Kidney (tissue), 13 donors: ENCODE measurements at regions not wholly inside any gene's neighbourhood (a gene's known extent, or its start where the extent isn't known, plus 50 kb on each side); places are given as distances from the start of the nearest gene placed in this dataset.

Source experiments
- DNase-seq, 5 donors: peaks; one replicate each; pipeline ENCODE4 v3.0.0-alpha.2; 2013 to 2020
- FAIRE-seq: peaks from 2 replicates; lab custom pipeline; 2012; peaks lifted over from hg19 to GRCh38; lab: Jason Lieb, UNC
- H3K27ac ChIP-seq, 2 donors: one replicate each; pipeline ENCODE4 v1.7.0; 2013; ENCODE audit warnings: low read depth in 2 of 2, low read length in 2 of 2, inconsistent platforms in 1 of 2
- H3K27me3 ChIP-seq: one replicate; pipeline ENCODE4 v1.7.1; 2013; ENCODE audit warnings: low read length, inconsistent platforms; ENCODE audit not compliant: control insufficient read depth, insufficient read depth
- H3K36me3 ChIP-seq, 3 donors: one replicate each; pipeline versions ENCODE4 v1.7.0 to v1.7.1; 2013; ENCODE audit warnings: low read length in 3 of 3, control low read depth in 1 of 3, inconsistent platforms in 1 of 3; ENCODE audit not compliant: insufficient read depth in 3 of 3, control insufficient read depth in 2 of 3
- H3K4me1 ChIP-seq, 3 donors: one replicate each; pipeline versions ENCODE4 v1.7.0 to v1.7.1; 2013; ENCODE audit warnings: low read length in 3 of 3, inconsistent platforms in 1 of 3, low read depth in 1 of 3; ENCODE audit not compliant: control insufficient read depth in 2 of 3, insufficient read depth in 2 of 3
- H3K4me3 ChIP-seq, 3 donors: one replicate each; pipeline versions ENCODE4 v1.7.0 to v1.8.1; 2013; ENCODE audit warnings: low read length in 3 of 3, control low read depth in 1 of 3, inconsistent platforms in 1 of 3
- H3K9ac ChIP-seq, 3 donors: one replicate each; pipeline versions ENCODE4 v1.7.0 to v1.7.1; 2013; ENCODE audit warnings: low read length in 3 of 3, control low read depth in 1 of 3, inconsistent platforms in 1 of 3
- H3K9me3 ChIP-seq, 3 donors: one replicate each; pipeline versions ENCODE4 v1.7.0 to v1.7.1; 2013; ENCODE audit warnings: low read length in 3 of 3, control low read depth in 1 of 3, inconsistent platforms in 1 of 3; ENCODE audit not compliant: control insufficient read depth in 2 of 3, insufficient read depth in 1 of 3
- intact Hi-C: fragments of 100-400 bp; cut with DNase I; formaldehyde crosslinking; loops from one replicate; pipeline ENCODE4 v1.11.1; 2022
- TF ChIP-seq, protein P1 (sequence below): IDR thresholded peaks from 3 replicates; pipeline ENCODE4 v1.5.1; 2012; ENCODE audit warnings: mild to moderate bottlenecking, moderate library complexity, borderline replicate concordance; ENCODE audit not compliant: insufficient read depth; ENCODE audit errors: extremely low read depth
- donor health status: control.
- donor health status: control.
- donor health status: control.
- donor health status: control.
- donor health status: control.
- donor health status: DM: yes; HTN: yes; CAD: no.
- donor health status: Normal renal cell carcinoma (clear cell type).

- H3K27me3 ChIP-seq, result no peaks in the 10 kb centered on the region
- peaks cover 0 to 31% (median 23%) of the 10 kb centered on the region in 3 donors for H3K4me1 ChIP-seq
- H3K9me3 ChIP-seq, result no peaks in the 10 kb centered on the region
- no peak for FAIRE-seq
- TF ChIP-seq, protein P1, sequence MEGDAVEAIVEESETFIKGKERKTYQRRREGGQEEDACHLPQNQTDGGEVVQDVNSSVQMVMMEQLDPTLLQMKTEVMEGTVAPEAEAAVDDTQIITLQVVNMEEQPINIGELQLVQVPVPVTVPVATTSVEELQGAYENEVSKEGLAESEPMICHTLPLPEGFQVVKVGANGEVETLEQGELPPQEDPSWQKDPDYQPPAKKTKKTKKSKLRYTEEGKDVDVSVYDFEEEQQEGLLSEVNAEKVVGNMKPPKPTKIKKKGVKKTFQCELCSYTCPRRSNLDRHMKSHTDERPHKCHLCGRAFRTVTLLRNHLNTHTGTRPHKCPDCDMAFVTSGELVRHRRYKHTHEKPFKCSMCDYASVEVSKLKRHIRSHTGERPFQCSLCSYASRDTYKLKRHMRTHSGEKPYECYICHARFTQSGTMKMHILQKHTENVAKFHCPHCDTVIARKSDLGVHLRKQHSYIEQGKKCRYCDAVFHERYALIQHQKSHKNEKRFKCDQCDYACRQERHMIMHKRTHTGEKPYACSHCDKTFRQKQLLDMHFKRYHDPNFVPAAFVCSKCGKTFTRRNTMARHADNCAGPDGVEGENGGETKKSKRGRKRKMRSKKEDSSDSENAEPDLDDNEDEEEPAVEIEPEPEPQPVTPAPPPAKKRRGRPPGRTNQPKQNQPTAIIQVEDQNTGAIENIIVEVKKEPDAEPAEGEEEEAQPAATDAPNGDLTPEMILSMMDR, result no peak
- intact Hi-C loops, result no loop called here
- H3K27ac ChIP-seq, result no peak overlapping the region
- H3K4me3 ChIP-seq, result no peak overlapping the region
- no peak overlapping the region for H3K9ac ChIP-seq
- no peaks in the 10 kb centered on the region for H3K36me3 ChIP-seq
- DNase-seq, result no peak
Measured at GRCh38 chr12:123080634-123081033, 70.3 kb downstream of the PITPNM2 start.

DNA sequence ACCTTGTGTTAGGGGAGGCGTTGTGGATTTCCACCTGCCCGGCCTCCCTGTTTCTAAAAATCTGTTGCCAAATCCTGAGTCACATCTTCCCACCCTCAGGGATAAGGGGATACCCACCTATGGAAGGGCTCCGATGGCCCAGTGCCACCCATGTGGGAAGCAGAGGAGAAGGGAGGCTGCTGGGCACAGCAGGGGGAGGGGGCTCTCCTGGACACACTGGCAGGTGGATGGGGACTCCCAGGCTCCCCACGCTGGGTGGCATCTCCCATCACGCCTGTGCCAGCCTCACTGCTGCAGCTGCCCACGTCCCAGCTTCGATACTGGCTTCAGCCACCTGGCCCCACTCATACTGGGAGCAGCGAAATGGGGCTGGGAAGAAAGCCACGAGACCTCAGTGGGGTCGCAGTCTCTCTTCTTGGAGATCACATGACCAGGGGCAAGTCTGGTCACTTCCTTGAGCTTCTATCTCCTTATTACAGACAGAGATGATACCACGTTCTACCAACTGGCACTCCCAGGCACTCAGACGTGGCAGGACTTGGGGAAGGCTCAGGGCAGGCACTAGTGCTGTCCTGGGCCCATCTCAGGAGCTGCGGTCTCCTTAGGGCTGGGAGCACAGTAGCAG is 72.2 kb downstream of the PITPNM2 start:
- FAIRE-seq, result no peak

DNA sequence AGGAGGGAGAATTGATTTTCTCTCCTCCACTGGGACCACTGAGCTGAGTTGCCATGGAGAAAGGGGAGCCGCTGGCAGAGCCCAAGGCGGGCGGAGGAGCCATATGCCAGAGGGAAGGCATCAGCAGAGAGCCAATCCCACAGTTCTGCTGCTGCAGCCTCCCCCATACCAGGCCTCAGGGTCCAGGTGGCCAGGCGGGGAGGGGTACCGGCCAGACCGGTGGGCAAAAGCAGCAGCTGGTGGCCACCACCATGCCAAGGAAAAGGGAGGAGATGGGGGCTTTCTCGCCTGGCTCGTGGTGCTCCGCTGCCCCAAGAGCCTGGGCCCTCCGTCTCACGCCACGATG is 72.8 kb downstream of the PITPNM2 start:
- no peak for FAIRE-seq
- H3K27ac ChIP-seq, result no peak overlapping the region
- H3K4me3 ChIP-seq, result no peak overlapping the region
- intact Hi-C loops, result no loop called here
- no peaks in the 10 kb centered on the region for H3K27me3 ChIP-seq
- no peak for DNase-seq
- no peaks in the 10 kb centered on the region for H3K9me3 ChIP-seq
- TF ChIP-seq, protein P1, result no peak
- no peaks in the 10 kb centered on the region for H3K36me3 ChIP-seq
- H3K9ac ChIP-seq, result no peak overlapping the region
- H3K4me1 ChIP-seq, result peaks cover 0 to 31% (median 6%) of the 10 kb centered on the region in 3 donors

More for the DNA sequence above, 72.2 kb downstream of the PITPNM2 start:
- peaks cover 0 to 33% (median 10%) of the 10 kb centered on the region in 3 donors for H3K4me1 ChIP-seq
- H3K9me3 ChIP-seq, result no peaks in the 10 kb centered on the region
- DNase-seq, result no peak
- H3K27ac ChIP-seq, result no peak overlapping the region
- intact Hi-C loops, result no loop called here
- H3K27me3 ChIP-seq, result no peaks in the 10 kb centered on the region
- TF ChIP-seq, protein P1, result no peak
- no peak overlapping the region for H3K4me3 ChIP-seq
- no peak overlapping the region for H3K9ac ChIP-seq
- H3K36me3 ChIP-seq, result no peaks in the 10 kb centered on the region
